Spleen (tissue), 7 donors: ENCODE measurements at regions not wholly inside any gene's neighbourhood (a gene's known extent, or its start where the extent isn't known, plus 50 kb on each side); places are given as distances from the start of the nearest gene placed in this dataset.

Source experiments
- CTCF ChIP-seq, 11 experiments: fragments of 200-600 bp in 7 of 11; fragments of 450-650 bp in 4 of 11; sonication (generic) in 4 of 11; IDR thresholded peaks in 8 of 11; conservative IDR thresholded peaks in 3 of 11; 1 replicate in 7 of 11; 2 replicates in 4 of 11; pipeline versions ENCODE4 v1.4.0 to v1.8.0; 2016 to 2021; ENCODE audit warnings: antibody characterized with exemption in 11 of 11, inconsistent platforms in 4 of 11, mild to moderate bottlenecking in 1 of 11
- POLR2A ChIP-seq, 3 donors: fragments of 450-650 bp; IDR thresholded peaks; one replicate each; pipeline ENCODE4 v1.5.1; 2017; ENCODE audit warnings: antibody characterized with exemption in 3 of 3, mild to moderate bottlenecking in 1 of 3
- POLR2AphosphoS5 ChIP-seq, 3 donors: sonication (generic); formaldehyde crosslinking; IDR thresholded peaks; one replicate each; pipeline ENCODE4 v1.5.1; 2017; ENCODE audit warnings: antibody characterized with exemption in 3 of 3
- donor health status: DM: no; HTN: no; CAD: no; lungs with moderate emphysema.
- donor health status: DM: no; HTN: no; CAD: no.
- donor health status: DM: no; HTN: no; CAD: no.

- TF ChIP-seq CTCF (IDR thresholded peaks at IDR 0.05 in 8 of 11, conservative IDR thresholded peaks at IDR 0.05 in 3 of 11) = no peak
- TF ChIP-seq POLR2A (IDR thresholded peaks at IDR 0.05) = no peak
- TF ChIP-seq POLR2AphosphoS5 (IDR thresholded peaks at IDR 0.05) = no peak
These were observed 279.1 kb upstream of the DMAC1 start for GRCh38 chr9:8078641-8079140.
